NCI-H82 treated with DMSO at 0.1 percent for 48 hours (cell line): ENCODE measurements at regions not wholly inside any gene's neighbourhood (a gene's known extent, or its start where the extent isn't known, plus 50 kb on each side); places are given as distances from the start of the nearest gene placed in this dataset.

Experiments used
- DNase-seq: peaks from one replicate; lab custom pipeline; 2025; ENCODE audit not compliant: unreplicated experiment; lab: John Stamatoyannopoulos, UW

DNA sequence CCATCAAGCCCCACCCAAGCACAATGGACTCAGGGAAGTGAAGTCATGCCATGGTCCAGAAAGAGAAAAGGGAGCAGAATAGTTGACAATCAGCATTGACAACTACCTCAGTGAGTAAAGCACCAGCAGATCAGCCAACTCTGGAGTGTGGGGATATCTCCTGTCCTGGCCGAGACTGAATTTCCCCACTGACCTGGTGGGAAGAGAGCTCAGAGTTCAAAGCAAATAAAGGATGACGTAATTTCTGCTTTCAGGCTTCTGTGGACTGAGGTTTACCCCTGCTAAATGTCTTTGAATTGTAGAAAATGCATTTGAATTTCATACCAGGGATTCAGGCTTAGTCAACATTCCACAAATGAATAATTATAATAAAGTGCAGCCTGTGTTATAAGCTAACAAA is 152.9 kb downstream of the CBLN1 start:
- no peak for DNase-seq

- no peak for DNase-seq
These were observed 154.5 kb downstream of the CBLN1 start for GRCh38 chr16:49127103-49127502.

DNA sequence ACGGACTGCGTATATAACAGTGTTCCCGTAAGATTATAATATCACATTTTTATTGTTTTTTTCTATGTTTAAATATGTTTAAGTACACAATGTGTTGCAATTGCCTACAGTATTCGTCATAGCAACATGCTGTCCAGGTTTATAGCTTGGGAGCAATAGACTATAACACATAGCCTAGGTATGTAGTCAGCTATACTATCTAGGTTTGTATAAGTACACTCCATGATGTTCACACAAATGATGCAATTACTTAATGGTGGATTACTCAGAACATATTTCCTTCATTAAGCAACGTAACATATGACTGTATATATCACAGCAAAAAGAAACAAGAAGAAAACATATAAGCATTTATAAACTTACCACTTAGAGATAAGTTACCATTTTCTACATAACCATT is 160.0 kb downstream of the CBLN1 start:
- no peak for DNase-seq

- no peak for DNase-seq
These were observed 161.0 kb downstream of the CBLN1 start for GRCh38 chr16:49120631-49121030.

DNA sequence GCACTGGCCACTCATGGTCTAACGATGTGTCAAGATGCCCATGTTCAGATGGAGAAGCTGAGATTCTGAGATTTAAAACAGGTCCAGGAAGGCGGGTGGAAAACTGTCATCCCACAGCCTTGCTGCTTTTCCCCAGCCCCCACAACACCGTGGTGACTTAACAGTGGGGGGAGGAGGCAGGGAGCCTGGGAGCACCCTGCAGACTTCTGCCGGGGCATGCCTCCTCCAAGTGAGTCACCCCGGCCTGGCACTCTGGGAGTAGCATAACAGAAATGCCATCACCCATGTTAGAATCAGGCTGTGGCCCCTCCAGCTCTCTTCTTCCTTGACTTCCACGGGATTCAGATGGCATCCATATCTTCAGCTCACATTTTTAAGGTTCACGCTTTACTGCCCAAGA is 164.8 kb downstream of the CBLN1 start:
- no peak for DNase-seq

GRCh38 chr16:49115956-49116355 is 165.7 kb downstream of the CBLN1 start:
- no peak for DNase-seq

GRCh38 chr16:49112754-49113153 is 168.9 kb downstream of the CBLN1 start:
- DNase-seq, result no peak

GRCh38 chr16:49111351-49111750 is 170.3 kb downstream of the CBLN1 start:
- no peak for DNase-seq

GRCh38 chr16:49108611-49109010 is 173.0 kb downstream of the CBLN1 start:
- no peak for DNase-seq

DNA sequence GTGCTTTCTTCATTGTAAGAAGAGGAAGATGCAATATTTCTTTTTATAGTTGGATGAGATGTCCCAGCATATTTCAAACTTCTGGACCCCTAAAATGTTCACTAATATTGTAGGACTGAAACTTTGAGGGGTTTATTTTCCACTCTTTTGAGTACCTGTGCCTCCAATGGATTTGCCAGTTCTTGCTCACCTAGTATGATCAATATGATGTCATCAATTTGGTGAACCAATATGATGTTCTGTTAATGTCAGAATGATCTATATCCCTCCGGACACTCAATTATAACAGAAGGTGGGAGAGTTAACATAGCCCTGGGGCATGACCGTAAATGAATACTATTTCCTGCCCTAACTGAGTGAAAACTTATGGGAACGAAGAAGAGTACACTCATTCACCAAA is 178.3 kb downstream of the CBLN1 start:
- DNase-seq, result no peak

DNA sequence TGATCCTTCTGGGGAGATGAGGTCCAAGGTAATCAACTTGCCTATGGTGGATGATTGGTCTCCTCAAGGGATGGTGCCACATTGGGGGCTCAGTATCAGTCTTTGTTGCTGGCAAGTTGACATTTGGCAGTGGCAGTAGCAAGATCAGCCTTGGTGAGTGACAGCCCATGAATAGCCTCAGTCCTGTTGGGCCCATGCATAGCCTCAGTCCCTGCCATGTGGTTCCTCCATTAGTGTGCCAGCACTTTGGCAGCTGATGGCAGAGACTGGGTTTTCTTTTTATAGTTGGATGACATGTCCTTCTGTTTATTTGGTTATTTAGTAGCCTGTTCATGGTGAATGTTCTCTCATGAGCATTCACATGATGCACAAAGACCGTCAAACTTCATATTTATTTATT is 179.6 kb downstream of the CBLN1 start:
- DNase-seq, result no peak

- no peak for DNase-seq
These were observed 181.3 kb downstream of the CBLN1 start for GRCh38 chr16:49100366-49100765.

DNA sequence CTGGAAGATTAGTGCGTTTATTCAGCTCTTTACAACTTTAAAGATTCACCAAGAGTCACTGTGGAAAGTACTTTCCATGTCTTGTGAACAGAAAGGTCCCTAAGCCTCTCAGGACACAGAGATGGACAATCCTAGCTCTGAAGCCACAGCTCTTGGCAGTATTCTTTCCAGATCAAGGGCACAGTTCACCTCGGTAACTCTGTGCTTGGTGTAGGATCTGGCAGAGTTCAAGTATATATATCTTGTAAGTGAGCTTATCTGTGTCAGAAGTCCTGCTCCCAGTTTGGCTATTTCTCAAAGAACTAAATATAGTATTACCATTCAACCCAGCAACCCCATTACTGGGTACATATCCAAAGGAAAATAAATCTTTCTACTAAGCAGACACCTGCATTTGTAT is 183.7 kb downstream of the CBLN1 start:
- no peak for DNase-seq

GRCh38 chr16:49096176-49096945 is 185.3 kb downstream of the CBLN1 start:
- DNase-seq, result no peak

DNA sequence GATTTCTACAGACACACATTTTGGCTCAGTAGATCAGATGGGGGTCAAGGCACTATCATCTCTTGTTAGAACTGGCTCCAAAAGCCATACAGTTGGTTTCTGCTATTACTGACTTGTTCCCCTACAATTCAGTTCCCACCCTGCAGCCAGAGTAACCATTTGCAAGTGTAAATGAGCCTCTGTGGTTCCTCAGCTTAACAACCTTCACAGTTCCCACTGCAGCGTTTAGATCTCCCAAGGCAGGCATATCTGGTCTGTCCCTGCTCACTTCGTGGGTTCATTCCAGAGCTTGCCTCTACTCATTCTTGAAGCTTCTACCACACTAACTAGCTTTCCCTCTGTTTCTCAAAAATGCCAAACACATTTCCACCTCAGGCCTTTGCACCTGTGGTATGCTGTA is 186.1 kb downstream of the CBLN1 start:
- no peak for DNase-seq

DNA sequence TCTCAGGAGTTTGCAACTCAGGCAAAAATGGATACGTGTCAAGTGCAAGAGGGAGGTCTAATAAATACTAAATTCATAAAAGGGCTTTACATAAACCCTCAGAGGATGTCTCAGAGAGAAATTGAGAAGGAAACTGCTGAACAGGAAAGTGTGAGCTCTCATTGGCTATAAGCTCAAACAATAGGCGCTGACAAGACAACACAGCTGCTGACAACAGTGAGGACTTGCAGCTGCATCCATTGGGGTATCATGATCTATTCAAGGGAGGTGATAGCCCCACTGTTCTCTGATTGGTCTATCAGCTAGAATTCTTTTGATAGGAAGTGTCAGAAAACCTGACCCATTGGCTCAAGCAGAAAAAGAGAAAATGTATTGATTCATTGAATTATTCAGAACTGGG is 187.2 kb downstream of the CBLN1 start:
- DNase-seq, result no peak

DNA sequence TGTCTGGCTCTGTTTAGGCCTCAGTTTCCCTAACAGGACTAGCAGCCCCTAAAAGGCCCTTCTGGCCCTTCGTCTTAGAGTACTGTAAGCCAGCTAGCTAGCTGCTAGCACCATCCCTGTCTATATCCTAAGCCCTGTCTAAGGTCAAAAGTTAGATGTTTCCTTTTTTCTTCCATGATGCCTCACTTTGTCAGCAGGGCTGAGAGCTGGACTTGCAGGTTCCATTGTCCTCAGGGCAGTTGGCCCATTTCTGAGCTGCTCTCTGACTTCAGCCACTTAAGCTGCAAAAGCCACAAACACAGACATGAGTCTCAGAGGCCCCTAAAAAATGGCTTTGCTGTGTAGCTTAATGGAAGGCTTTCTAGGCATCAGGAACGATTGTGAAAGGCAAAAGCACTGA is 187.7 kb downstream of the CBLN1 start:
- DNase-seq, result no peak

- no peak for DNase-seq
These were observed 188.9 kb downstream of the CBLN1 start for GRCh38 chr16:49092704-49093103.

- DNase-seq, result no peak
These were observed 192.1 kb downstream of the CBLN1 start for GRCh38 chr16:49089533-49089932.

GRCh38 chr16:49089039-49089438 is 192.6 kb downstream of the CBLN1 start:
- DNase-seq, result no peak

GRCh38 chr16:49085686-49086085 is 196.0 kb downstream of the CBLN1 start:
- no peak for DNase-seq

DNA sequence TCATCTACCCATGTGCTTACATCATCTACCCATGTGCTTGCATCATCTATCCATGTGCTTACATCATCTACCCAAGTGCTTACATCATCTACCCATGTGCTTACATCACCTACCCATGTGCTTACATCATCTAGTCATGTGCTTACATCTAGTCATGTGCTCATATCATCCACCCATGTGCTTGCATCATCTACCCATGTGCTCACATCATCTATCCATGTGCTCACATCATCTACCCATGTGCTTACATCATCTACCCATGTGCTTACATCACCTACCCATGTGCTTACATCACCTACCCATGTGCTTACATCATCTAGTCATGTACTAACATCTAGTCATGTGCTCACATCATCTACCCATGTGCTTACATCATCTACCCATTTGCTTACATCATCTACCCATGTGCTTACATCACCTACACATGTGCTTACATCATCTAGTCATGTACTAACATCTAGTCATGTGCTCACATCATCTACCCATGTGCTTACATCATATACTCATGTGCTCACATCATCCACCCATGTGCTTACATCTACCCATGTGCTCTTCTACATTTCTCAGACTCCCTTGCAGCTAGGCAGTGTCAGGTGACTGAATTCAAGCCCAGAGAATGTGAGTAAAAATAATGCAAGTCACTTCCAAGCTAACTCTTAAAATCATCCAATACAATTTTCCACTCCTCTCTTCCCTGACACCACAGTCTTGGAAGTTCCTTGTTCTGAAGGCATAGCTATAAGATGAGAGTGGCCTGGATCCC is 196.8 kb downstream of the CBLN1 start:
- DNase-seq, result no peak

- peak; percentile 7 for DNase-seq
These were observed 200.1 kb downstream of the CBLN1 start for GRCh38 chr16:49081554-49081953.
